Endodermal cell (in vitro differentiated cells): ENCODE measurements at regions not wholly inside any gene's neighbourhood (a gene's known extent, or its start where the extent isn't known, plus 50 kb on each side); places are given as distances from the start of the nearest gene placed in this dataset.

ENCODE experiments used
- DNase-seq: peaks from one replicate; pipeline ENCODE4 v3.0.0-alpha.2; 2017
- H3K27ac ChIP-seq: 2 replicates; pipeline ENCODE4 v1.5.1; 2013; ENCODE audit warnings: mild to moderate bottlenecking, low read depth, low read length, moderate library complexity
- H3K27me3 ChIP-seq: 2 replicates; pipeline ENCODE4 v1.6.1; 2013; ENCODE audit warnings: mild to moderate bottlenecking, low read length, moderate library complexity; ENCODE audit not compliant: insufficient read depth, control insufficient read depth, poor library complexity, severe bottlenecking
- H3K36me3 ChIP-seq: 2 replicates; pipeline ENCODE4 v1.7.0; 2013; ENCODE audit warnings: mild to moderate bottlenecking, low read length, moderate library complexity; ENCODE audit not compliant: control insufficient read depth, insufficient read depth
- H3K4me1 ChIP-seq: one replicate; pipeline ENCODE4 v1.7.0; 2013; ENCODE audit warnings: low read length; ENCODE audit not compliant: control insufficient read depth, insufficient read depth
- H3K4me3 ChIP-seq: 2 replicates; pipeline ENCODE4 v1.5.1; 2013; ENCODE audit warnings: mild to moderate bottlenecking, low read length, moderate library complexity
- H3K9ac ChIP-seq: 2 replicates; pipeline ENCODE4 v1.6.1; 2013; ENCODE audit warnings: mild to moderate bottlenecking, low read length, moderate library complexity; ENCODE audit not compliant: poor library complexity, severe bottlenecking; ENCODE audit errors: extremely low read depth
- H3K9me3 ChIP-seq: 2 replicates; pipeline ENCODE4 v1.6.1; 2013; ENCODE audit warnings: mild to moderate bottlenecking, low read length, moderate library complexity; ENCODE audit not compliant: control insufficient read depth
- H3K27ac Mint-ChIP-seq: 2 replicates; pipeline ENCODE4 v1.8.0; 2020; ENCODE audit warnings: mixed read lengths
- H3K27me3 Mint-ChIP-seq: 2 replicates; pipeline ENCODE4 v1.8.0; 2021; ENCODE audit warnings: mild to moderate bottlenecking, mixed read lengths; ENCODE audit not compliant: insufficient read depth
- H3K36me3 Mint-ChIP-seq: 2 replicates; pipeline ENCODE4 v1.8.0; 2020; ENCODE audit warnings: low read depth, mixed read lengths
- H3K4me1 Mint-ChIP-seq: 2 replicates; pipeline ENCODE4 v1.8.0; 2020; ENCODE audit warnings: mixed read lengths
- H3K4me3 Mint-ChIP-seq: 2 replicates; pipeline ENCODE4 v1.8.0; 2020; ENCODE audit warnings: mild to moderate bottlenecking, moderate library complexity, mixed read lengths
- H3K9me3 Mint-ChIP-seq: 2 replicates; pipeline ENCODE4 v1.8.0; 2020; ENCODE audit warnings: mild to moderate bottlenecking, mixed read lengths
- WGBS, 2 experiments: methylation state at CpG; one replicate each; pipeline versions ENCODE4 v1.1.5 to v1.1.7; 2013; ENCODE audit warnings: missing lambda C conversion rate in 2 of 2, mixed read lengths in 1 of 2; ENCODE audit not compliant: insufficient coverage in 1 of 2, insufficient read length in 1 of 2; 5-methylcytosine and 5-hydroxymethylcytosine counted together
- TF ChIP-seq, protein P1 (sequence below): fragments of 200-600 bp; sonication (generic); conservative IDR thresholded peaks from 2 replicates; pipeline ENCODE4 v1.5.0; 2021; ENCODE audit warnings: antibody characterized with exemption, mild to moderate bottlenecking

DNA sequence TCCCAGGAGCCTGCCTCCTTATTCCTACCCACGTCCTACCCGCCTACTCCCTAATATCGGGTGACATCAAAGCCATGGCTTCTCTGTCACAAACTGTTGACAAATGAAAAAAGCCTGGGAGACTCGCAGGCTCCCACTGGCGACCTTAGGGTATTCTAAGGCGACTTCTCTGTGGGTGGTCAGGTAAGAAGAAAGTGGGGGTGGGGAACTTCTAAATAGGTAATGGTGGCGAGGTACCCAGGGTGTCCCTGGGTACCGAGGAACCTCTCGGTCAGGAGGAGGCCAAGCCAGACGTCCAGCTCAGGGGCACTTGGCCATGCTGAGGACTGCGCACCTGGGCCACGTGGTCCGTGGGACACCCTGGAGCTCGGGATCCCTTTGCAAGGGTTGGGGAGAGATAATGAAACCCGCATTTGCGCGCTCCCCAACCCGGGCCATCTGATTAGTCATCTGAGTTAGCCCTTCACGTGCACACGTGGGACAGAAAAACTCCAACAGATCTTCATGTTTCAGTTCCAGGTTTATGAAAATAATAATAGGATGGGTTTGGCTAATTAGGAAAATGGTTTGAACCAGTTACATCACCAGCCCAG, 78.2 kb downstream of the NR2F2 start:
- Histone ChIP-seq H3K27ac (no peak overlapping the region), H3K9me3 (no peaks in the 10 kb centered on the region), H3K27me3 (peaks cover 100% of the 10 kb centered on the region), H3K36me3 (no peaks in the 10 kb centered on the region), H3K4me3 (peak overlapping the region; percentile 57), H3K4me1 (peaks cover 3% of the 10 kb centered on the region), H3K9ac (no peak overlapping the region)
- TF ChIP-seq, protein P1, sequence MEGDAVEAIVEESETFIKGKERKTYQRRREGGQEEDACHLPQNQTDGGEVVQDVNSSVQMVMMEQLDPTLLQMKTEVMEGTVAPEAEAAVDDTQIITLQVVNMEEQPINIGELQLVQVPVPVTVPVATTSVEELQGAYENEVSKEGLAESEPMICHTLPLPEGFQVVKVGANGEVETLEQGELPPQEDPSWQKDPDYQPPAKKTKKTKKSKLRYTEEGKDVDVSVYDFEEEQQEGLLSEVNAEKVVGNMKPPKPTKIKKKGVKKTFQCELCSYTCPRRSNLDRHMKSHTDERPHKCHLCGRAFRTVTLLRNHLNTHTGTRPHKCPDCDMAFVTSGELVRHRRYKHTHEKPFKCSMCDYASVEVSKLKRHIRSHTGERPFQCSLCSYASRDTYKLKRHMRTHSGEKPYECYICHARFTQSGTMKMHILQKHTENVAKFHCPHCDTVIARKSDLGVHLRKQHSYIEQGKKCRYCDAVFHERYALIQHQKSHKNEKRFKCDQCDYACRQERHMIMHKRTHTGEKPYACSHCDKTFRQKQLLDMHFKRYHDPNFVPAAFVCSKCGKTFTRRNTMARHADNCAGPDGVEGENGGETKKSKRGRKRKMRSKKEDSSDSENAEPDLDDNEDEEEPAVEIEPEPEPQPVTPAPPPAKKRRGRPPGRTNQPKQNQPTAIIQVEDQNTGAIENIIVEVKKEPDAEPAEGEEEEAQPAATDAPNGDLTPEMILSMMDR: no peak
- H3K9me3 Mint-ChIP-seq: no peaks in the 10 kb centered on the region
- peaks cover 4% of the 10 kb centered on the region for H3K4me1 Mint-ChIP-seq
- peaks cover 99% of the 10 kb centered on the region for H3K27me3 Mint-ChIP-seq
- 3 to 8% methylated on average over 14 to 20 of the region's 20 CpGs for WGBS, 2 experiments
- peak overlapping the region; percentile 40 for H3K4me3 Mint-ChIP-seq
- no peak overlapping the region for H3K27ac Mint-ChIP-seq
- H3K36me3 Mint-ChIP-seq: no peaks in the 10 kb centered on the region
- DNase-seq: no peak

DNA sequence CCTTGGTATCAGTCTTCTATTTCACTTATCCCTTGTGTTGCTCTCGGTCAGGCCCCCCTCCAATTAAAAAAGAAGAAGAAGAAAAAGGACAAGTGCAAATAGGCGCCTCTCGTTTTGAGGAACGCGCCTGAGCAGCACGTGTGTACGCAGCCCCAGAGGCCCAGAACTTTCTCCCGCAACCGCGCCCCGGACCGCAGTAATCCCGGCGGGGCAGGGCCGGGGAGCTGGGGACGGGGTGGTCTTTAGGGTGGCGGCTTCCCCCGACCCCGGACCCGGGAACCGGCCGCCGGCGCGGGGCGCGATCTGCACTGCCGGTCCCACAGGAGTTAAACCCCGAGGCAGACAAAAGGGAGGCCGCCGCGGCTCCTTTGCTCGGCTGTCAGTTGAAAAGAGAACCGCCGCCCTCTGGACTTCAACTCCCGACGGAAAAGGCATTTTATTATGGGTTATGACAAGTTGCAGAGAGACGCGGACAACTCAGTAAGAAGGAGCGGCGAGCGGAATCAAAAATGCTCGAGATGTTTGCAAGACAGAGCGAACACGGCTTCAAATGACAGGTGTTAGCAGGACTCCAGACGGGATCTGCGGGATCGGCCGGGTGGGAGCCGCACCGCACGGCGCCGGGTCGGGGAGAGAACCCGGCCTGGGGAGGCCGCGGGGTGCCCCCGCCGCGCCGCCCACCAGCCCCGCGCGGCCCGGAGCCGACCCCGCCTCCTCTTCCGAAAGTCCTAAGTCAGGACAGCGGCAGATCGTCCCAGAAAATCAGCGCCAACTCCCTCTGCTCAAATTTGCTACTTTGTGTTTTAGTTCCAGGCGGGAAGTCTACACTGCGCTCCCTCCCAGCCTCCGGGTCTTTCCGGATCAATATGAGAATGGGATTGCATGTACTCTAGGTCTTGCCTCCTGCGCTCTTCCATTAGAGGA, 79.0 kb downstream of the NR2F2 start:
- H3K36me3 Mint-ChIP-seq: no peaks in the 10 kb centered on the region
- 1% methylated on average over 27 to 76 of the region's 77 CpGs for WGBS, 2 experiments
- H3K4me1 ChIP-seq: peaks cover 3% of the 10 kb centered on the region
- no peaks in the 10 kb centered on the region for H3K9me3 Mint-ChIP-seq
- H3K9ac ChIP-seq: no peak overlapping the region
- no peaks in the 10 kb centered on the region for H3K9me3 ChIP-seq
- H3K4me1 Mint-ChIP-seq: peaks cover 4% of the 10 kb centered on the region
- peak; percentile 66 for DNase-seq
- TF ChIP-seq, protein P1: no peak
- H3K4me3 Mint-ChIP-seq: peak overlapping the region; percentile 40
- H3K27me3 Mint-ChIP-seq: peaks cover 99% of the 10 kb centered on the region
- H3K27me3 ChIP-seq: peaks cover 100% of the 10 kb centered on the region
- no peak overlapping the region for H3K27ac Mint-ChIP-seq
- H3K36me3 ChIP-seq: no peaks in the 10 kb centered on the region
- H3K4me3 ChIP-seq: peak overlapping the region; percentile 57
- H3K27ac ChIP-seq: no peak overlapping the region

DNA sequence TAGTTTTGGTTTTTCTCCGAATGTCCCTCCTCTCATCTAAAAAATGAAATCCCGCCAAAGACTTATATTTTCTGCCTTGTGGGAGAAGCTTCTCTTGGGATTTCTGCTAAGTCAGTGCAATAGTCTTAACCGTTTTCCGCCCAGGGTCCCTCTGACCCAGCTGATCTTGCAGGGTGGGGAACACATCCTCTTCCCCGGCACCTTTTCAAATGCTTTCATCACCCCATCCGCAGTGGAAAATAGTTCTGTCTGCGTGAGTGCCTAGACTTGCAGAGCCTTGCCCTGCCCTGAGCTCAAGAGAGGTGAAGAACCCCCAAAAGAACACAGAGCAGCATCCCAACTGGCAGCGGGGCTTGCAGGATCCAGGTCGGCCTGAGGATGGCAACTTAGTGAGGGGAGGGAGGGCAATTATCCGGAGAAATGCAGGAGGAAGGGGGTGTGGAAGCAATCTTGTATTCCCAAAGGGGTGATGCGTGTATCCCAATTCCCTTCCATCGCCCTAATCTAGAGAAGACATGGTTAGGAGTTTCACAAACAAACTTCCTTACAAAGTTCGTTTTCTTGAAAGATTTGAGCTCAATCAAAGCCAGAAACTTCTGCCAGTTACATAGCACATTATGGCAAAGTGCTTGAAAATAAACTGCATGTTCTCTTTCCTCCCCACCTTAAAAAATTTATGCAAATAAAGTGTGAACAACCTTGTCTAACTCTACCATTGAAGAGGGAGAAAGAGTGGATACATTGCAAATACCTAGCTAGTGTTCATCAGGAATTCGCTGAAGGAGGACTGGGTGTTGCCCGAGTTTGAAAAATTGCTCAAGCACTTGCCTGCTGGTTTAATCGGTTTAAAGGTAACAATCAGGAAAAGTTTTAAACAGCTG, 79.9 kb downstream of the NR2F2 start:
- H3K36me3 Mint-ChIP-seq: no peaks in the 10 kb centered on the region
- Histone ChIP-seq H3K9ac (no peak overlapping the region), H3K27me3 (peaks cover 100% of the 10 kb centered on the region), H3K4me3 (no peak overlapping the region), H3K4me1 (peaks cover 3% of the 10 kb centered on the region), H3K27ac (no peak overlapping the region), H3K36me3 (no peaks in the 10 kb centered on the region), H3K9me3 (no peaks in the 10 kb centered on the region)
- H3K4me3 Mint-ChIP-seq: no peak overlapping the region
- peaks cover 100% of the 10 kb centered on the region for H3K27me3 Mint-ChIP-seq
- H3K4me1 Mint-ChIP-seq: peaks cover 4% of the 10 kb centered on the region
- no peaks in the 10 kb centered on the region for H3K9me3 Mint-ChIP-seq
- TF ChIP-seq, protein P1: no peak
- WGBS, 2 experiments: 3 to 9% methylated on average over 8 to 16 of the region's 16 CpGs
- no peak overlapping the region for H3K27ac Mint-ChIP-seq
- DNase-seq: no peak
